ENCODE measurements at regions not wholly inside any gene's neighbourhood (a gene's known extent, or its start where the extent isn't known, plus 50 kb on each side); places are given as distances from the start of the nearest gene placed in this dataset.

DNA sequence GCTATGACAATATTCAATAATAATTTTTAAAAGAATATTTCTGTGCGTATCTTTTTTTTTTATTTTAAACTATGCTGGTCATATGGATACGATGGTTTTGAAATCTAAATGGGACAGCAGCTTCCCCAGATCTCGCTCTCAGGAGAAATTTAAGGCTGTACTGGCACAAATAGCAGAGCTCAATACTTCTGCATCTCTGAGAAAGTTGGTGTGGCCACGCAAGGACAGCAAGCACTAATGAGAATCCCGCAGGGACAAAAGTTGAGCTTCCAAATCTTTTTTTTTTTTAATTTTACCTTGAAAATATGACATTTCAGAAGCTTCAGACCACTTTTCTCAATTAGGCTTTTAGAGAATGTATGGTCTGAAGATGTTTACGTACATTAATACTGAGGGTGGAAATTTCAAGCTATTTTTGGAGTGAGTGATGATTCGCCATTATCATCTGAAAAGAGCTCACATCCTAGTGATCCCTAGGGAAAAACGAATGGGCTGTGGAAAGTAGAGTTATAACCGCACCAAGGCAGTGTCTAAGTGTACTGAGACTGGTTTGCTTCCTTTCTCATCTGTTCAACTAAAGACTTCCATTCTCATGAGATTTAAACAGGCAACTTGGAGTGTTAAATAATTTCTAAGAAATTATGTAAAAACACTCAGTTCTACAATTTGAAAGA, 840.0 kb downstream of the C6orf118 start:
- Histone ChIP-seq H3K36me3 (no peaks in the 10 kb centered on the region), H3K27ac (no peak overlapping the region), H3K4me1 (replicated peaks) (no peaks in the 10 kb centered on the region), H3K4me3 (no peak overlapping the region), H3K27me3 (replicated peaks; ENCODE audit: insufficient read depth) (no peaks in the 10 kb centered on the region), H3K9me3 (no peaks in the 10 kb centered on the region)
- intact Hi-C loops (cut with DNase I) = no loop called here
- WGBS = 89% methylated on average over 9 of the region's 9 CpGs
- TF ChIP-seq POLR2A (IDR thresholded peaks at IDR 0.05) (no peak), POLR2AphosphoS5 (IDR thresholded peaks at IDR 0.05) (no peak)
- TF ChIP-seq, protein P1, sequence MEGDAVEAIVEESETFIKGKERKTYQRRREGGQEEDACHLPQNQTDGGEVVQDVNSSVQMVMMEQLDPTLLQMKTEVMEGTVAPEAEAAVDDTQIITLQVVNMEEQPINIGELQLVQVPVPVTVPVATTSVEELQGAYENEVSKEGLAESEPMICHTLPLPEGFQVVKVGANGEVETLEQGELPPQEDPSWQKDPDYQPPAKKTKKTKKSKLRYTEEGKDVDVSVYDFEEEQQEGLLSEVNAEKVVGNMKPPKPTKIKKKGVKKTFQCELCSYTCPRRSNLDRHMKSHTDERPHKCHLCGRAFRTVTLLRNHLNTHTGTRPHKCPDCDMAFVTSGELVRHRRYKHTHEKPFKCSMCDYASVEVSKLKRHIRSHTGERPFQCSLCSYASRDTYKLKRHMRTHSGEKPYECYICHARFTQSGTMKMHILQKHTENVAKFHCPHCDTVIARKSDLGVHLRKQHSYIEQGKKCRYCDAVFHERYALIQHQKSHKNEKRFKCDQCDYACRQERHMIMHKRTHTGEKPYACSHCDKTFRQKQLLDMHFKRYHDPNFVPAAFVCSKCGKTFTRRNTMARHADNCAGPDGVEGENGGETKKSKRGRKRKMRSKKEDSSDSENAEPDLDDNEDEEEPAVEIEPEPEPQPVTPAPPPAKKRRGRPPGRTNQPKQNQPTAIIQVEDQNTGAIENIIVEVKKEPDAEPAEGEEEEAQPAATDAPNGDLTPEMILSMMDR (IDR thresholded peaks at IDR 0.05) = no peak
- DNase-seq (ENCODE audit: low spot score) = no peak

GRCh38 chr6:164455835-164456234, 853.6 kb downstream of the C6orf118 start:
- WGBS = 82% methylated on average over 9 of the region's 9 CpGs
- intact Hi-C loops (cut with DNase I) = no loop called here
- no peak overlapping the region for H3K4me3 ChIP-seq
- no peaks in the 10 kb centered on the region for H3K36me3 ChIP-seq
- H3K27ac ChIP-seq = no peak overlapping the region
- H3K9me3 ChIP-seq = no peaks in the 10 kb centered on the region
- TF ChIP-seq POLR2A (IDR thresholded peaks at IDR 0.05) = no peak
- no peak for TF ChIP-seq POLR2AphosphoS5 (IDR thresholded peaks at IDR 0.05)
- H3K4me1 ChIP-seq (replicated peaks) = no peaks in the 10 kb centered on the region
- DNase-seq (ENCODE audit: low spot score) = no peak
- no peaks in the 10 kb centered on the region for H3K27me3 ChIP-seq (replicated peaks; ENCODE audit: insufficient read depth)

GRCh38 chr6:164453835-164454234, 855.6 kb downstream of the C6orf118 start:
- intact Hi-C loops (cut with DNase I) = no loop called here
- WGBS = 90% methylated on average over 3 of the region's 3 CpGs
- no peaks in the 10 kb centered on the region for H3K36me3 ChIP-seq
- no peaks in the 10 kb centered on the region for H3K27me3 ChIP-seq (replicated peaks; ENCODE audit: insufficient read depth)
- H3K27ac ChIP-seq = no peak overlapping the region
- H3K4me1 ChIP-seq (replicated peaks) = no peaks in the 10 kb centered on the region
- no peak overlapping the region for H3K4me3 ChIP-seq
- H3K9me3 ChIP-seq = no peaks in the 10 kb centered on the region
- DNase-seq (ENCODE audit: low spot score) = no peak
- TF ChIP-seq, protein P1 (IDR thresholded peaks at IDR 0.05) = no peak
- no peak for TF ChIP-seq POLR2AphosphoS5 (IDR thresholded peaks at IDR 0.05)
- TF ChIP-seq POLR2A (IDR thresholded peaks at IDR 0.05) = no peak

GRCh38 chr6:164442572-164442971, 866.8 kb downstream of the C6orf118 start:
- no peaks in the 10 kb centered on the region for H3K9me3 ChIP-seq
- DNase-seq (ENCODE audit: low spot score) = no peak
- no peaks in the 10 kb centered on the region for H3K27me3 ChIP-seq (replicated peaks; ENCODE audit: insufficient read depth)
- H3K4me3 ChIP-seq = no peak overlapping the region
- TF ChIP-seq, protein P1 (IDR thresholded peaks at IDR 0.05) = no peak
- TF ChIP-seq POLR2A (IDR thresholded peaks at IDR 0.05) (no peak), POLR2AphosphoS5 (IDR thresholded peaks at IDR 0.05) (no peak)
- H3K4me1 ChIP-seq (replicated peaks) = no peaks in the 10 kb centered on the region
- intact Hi-C loops (cut with DNase I) = no loop called here
- no peaks in the 10 kb centered on the region for H3K36me3 ChIP-seq
- 95% methylated on average over 2 of the region's 2 CpGs for WGBS
- no peak overlapping the region for H3K27ac ChIP-seq

DNA sequence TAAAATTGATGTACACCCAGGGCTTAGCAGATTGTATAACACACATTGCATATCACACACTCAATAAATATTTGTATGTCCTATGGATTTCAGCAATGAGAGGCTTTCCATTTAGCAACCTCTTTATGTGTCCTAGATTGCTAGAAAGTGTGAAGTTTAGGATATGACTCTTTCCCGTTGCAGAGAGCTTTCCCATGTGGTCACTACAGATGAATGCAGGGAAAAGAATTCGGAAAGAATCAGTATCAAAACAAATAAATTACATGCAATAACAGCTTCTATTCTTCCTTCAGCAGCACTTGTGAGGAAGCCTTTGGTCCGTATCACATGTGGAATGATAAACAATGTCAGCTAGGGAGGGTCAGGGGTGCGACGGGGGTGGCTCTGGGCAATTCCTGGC, 870.1 kb downstream of the C6orf118 start:
- WGBS = 74% methylated on average over 5 of the region's 5 CpGs
- Histone ChIP-seq H3K27me3 (replicated peaks; ENCODE audit: insufficient read depth) (no peaks in the 10 kb centered on the region), H3K9me3 (no peaks in the 10 kb centered on the region), H3K4me3 (no peak overlapping the region), H3K36me3 (no peaks in the 10 kb centered on the region), H3K27ac (no peak overlapping the region), H3K4me1 (replicated peaks) (no peaks in the 10 kb centered on the region)
- TF ChIP-seq POLR2A (IDR thresholded peaks at IDR 0.05) (no peak), POLR2AphosphoS5 (IDR thresholded peaks at IDR 0.05) (no peak)
- TF ChIP-seq, protein P1 (IDR thresholded peaks at IDR 0.05) = no peak
- intact Hi-C loops (cut with DNase I) = no loop called here
- DNase-seq (ENCODE audit: low spot score) = no peak
